HG03520 (cell line): ENCODE measurements at regions not wholly inside any gene's neighbourhood (a gene's known extent, or its start where the extent isn't known, plus 50 kb on each side); places are given as distances from the start of the nearest gene placed in this dataset.
A peak's percentile ranks its signal among the peaks of the same experiment; 100 is the strongest.
"Not testable (repeated sequence)": the region's sequence is repeated elsewhere in the genome, so short reads cannot be mapped to it uniquely, and the experiment has no call there.

Experiments
- ATAC-seq: cut with Tn5 transposase; IDR thresholded peaks from one replicate; pipeline ENCODE4 v1.9.1; 2021; ENCODE audit warnings: mild to moderate bottlenecking, moderate library complexity; ENCODE audit not compliant: unreplicated experiment

DNA sequence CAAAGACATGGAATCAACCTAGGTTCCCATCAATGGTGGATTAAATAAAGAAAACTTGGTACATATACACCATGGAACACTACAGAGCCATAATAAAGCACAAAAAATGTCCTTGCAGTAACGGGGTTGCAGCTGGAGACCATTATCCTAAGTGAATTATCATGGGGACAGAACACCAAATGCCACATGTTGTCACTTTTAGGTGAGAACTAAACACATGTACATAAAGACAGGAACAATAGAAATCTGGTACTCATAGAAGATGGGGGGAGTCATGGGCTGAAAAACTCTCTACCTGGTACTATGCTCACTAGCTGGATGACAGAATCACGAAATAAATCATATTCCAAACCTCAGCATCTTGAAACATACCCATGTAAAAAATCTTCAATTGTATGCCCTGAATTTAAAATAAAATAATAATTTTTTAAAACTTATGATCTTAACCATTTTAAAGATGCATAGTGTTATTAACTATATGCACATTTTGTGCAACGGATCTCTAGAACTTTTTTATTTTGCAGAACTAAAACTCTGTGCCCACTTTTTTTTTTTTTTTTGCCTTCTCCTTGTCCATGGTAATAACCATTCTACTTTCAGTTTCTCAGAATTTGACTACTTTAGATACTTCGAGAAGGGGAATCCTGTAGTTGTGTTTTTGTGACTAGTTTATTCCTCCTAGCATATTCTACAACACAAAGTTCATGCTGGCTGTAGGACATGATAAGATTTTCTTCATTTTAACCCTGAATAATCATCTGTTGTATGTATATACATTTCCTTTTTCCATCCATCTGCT lies 1081.6 kb upstream of the ACO1 start:
- ATAC-seq, result peak; percentile 63

DNA sequence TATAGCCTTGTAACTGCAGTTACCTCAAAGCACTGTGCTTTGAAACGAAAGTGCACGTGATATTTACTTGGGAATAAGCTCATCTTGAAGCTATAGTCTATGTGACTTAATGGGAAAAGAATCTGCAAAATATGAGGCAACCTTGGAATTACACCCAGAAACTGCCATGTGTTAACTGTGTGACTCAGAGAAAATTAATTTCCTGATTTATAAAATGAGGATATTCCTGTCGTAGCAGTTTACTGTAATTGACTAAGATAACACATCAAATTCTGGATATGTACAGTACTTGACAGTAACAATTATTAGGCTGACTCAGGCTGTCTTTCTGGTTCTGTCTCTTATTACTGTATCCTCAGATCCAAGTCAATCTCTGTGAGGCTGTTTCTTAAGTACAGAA lies 1079.9 kb upstream of the ACO1 start:
- ATAC-seq, result no peak

DNA sequence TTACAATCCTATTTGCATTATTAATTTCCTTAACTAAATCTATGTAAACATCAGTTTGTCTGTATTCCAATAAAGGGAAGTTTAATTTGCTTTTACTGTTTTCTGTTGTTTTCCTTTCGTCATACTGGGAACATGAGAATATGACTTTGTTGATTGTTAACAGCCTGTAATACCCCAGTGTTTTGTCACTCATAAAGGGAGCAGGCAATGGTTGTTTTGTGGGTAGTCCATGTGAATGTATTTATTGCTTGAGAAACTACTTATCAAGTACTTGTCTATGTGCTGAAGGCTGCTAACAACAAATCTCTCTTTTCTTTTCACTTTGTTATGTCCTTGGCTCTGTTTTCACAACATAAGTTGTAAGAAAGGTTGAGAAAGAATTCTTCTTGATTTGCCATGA lies 1070.2 kb upstream of the ACO1 start:
- ATAC-seq, result no peak

- ATAC-seq, result no peak
These were observed 1063.9 kb upstream of the ACO1 start for GRCh38 chr9:31320494-31320893.

DNA sequence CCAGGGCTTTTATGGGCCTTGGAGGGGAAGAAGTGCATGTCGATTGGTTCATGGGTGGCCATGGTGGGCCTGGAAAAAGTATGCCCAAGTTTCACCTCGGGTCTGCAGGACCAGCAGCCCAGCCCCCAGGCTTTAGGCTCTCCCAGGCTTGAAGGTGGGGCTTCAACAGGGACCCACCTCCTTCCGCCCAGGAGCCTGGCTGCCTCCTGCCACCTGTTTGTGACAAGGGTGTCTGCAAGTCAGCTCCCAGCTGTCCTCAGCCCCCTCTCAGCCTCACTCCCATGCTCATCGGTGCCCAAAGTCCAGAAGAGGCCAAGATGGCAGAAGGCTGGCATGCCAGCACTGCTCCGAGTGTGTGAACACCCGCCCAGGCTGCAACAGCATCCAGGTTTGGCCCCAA lies 1063.2 kb upstream of the ACO1 start:
- no peak for ATAC-seq

GRCh38 chr9:31321686-31322085 lies 1062.8 kb upstream of the ACO1 start:
- ATAC-seq, result no peak

DNA sequence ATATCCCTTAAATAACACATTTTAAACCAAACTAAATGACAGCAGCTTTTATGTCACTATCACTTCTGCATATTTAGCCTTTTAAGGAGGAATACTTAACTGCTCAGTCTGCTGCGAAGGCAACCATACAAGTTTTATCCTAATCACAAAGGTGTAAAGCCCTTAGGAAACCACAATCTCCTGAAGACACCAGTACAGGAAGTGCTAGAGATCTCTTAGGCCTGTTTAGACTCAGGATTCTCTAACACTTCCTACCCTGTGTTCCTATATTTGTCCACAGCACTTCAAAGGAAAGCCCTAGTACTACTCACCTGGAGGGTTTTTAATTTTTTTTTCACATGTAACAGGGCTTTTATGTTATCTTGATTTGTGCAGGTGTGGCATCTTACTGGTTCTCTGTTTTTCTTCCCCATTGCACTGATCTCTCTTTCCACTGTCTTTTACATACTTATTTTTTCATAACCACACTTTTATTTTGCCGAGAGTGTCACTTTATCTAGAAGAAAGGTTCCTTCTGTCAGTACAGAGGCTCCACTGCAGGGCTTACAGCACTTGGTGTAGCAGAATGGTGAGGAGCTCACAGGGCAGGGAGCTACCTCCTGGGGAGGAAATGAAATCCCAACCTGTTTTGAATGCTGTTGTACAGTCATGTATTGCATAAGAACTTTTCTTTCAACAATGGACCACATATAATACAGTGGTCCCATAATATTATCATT lies 1060.6 kb upstream of the ACO1 start:
- ATAC-seq, result no peak

- ATAC-seq, result no peak
These were observed 1058.7 kb upstream of the ACO1 start for GRCh38 chr9:31325778-31326177.

GRCh38 chr9:31326883-31327282 lies 1057.6 kb upstream of the ACO1 start:
- ATAC-seq, result not testable (repeated sequence)

DNA sequence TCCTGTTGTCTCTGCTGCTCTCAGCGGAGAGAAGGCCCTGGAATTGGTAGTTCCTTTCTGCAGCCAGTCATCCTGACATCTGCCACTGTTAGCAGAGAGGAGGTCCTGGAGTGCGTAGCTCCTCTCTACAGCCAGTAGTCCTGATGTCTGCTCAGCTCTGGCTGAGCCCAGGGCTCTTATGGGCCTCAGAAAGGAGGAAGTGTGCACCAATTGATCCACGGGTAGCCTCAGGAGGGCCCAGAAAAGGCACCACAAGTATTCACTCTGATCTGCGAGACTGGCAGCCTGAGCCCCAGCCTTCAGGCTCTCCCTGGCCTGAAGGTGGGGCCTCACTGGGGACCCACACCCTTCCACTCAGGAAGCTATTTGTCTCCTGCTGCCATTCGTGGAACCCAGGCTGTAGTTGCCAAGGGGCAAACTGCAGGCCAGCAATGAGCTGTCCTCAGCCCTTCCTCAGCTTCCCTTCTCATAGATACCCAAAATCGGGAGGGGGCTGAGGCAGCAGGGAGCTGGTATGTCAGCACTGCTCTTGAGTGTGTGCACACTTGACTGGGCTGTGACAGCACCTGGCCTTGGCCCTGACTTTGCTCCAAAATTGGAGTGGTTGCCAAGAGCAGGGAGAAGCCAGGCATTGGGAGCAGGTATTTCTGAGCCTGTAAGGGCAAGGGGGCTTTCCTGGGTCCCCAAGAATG lies 1049.5 kb upstream of the ACO1 start:
- ATAC-seq, result no peak

DNA sequence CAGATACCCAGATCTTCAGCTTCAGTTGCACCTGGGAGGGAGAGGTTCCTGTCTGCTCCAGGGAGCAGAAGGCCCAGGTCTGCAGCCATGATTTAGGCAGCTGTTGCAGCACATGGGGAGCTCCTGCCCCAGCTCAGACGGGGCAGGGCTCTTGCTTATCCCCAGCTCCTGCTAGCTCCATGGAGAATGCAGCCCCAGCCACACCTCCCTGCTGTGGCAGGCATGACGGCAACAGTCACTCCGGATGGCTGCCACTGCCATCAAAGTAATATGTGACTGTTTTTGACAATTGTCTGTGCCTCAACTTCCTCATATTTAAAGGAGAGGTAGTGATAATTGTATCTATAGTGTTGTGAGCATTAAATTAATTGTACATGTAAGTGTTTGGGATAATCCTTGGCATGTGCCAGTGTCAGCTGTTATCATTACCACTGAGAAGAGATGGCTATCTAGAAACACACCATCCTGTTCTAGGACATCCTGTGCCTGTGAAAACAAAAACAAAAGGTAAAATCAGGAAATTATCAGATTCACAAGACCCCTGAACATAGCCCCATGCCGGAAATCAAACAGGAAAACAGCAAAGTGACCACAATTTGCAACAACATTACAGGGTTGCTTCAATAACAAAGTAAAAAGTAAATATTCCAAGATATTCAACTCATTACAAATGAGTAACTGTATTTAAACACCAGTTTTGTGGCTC lies 1048.8 kb upstream of the ACO1 start:
- no peak for ATAC-seq

GRCh38 chr9:31336386-31336785 lies 1048.1 kb upstream of the ACO1 start:
- no peak for ATAC-seq

GRCh38 chr9:31336841-31337240 lies 1047.6 kb upstream of the ACO1 start:
- no peak for ATAC-seq

- peak; percentile 99 for ATAC-seq
These were observed 1037.3 kb upstream of the ACO1 start for GRCh38 chr9:31347082-31347617.

DNA sequence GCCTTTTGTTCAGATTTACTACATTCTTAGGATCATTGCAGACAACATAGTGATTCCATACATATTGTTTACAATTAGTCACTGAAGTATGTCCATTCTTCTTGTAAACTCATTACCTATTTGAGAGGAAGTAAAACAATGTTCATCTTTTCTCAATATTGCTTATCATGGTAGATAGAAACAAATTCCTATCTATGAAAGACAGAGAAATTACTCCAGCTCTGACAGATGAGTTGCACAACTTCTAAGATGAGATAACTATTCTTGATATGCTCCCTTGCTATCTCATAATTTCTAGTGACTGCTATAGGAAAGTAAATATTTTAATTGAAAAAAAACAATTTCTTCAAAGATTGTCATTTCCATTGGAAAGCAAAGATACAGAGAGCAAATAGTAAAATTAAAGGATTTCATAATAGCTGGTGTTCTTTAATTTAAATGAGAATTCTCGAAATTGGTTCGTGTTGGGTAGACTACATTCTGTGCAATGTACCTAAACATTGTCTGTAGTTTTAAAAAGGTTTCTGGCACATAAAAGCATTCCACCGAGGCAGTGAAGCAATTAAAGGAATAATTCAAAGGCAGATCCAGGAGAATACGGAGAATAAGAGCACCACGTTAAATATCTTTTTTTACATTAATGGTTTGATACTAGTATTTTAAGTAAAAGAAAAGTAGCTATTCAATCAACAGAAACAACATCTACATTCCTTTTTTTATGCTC lies 1029.1 kb upstream of the ACO1 start:
- ATAC-seq, result no peak

DNA sequence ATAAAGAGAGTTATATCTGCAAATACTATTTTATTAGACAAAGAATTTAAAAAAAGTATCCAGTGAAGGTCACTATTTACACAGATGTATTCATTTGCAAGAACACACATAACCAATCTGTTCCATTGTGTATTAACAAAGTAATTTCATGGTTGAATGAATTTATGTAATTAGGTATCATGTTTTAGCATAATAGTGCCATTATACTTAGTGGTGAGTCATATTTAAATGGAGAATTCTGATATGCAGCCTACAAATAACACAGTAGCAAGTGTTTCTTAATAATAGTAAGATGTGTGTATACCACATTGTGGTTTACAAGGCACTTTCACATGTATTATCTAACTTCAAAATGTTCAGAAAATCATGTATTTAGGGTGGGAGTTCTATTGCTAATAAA lies 1028.5 kb upstream of the ACO1 start:
- no peak for ATAC-seq

DNA sequence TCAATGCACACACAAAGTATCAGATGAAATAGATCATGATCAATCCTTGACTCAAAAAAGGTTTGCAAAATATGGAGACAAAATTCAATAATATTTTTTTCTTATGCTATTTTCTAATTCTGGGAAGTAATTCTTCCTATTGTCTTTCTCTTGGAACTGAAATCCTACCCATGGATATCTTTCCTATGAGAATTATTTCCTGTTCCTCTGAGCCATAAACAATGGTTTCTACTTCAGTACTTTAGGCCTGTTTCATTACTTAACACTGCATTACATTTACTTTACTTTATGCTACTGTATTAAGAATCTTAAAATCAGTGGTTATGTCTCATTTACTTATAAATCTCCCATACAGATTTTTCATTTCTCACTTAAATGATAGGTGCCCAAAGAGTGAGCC lies 1025.4 kb upstream of the ACO1 start:
- no peak for ATAC-seq

DNA sequence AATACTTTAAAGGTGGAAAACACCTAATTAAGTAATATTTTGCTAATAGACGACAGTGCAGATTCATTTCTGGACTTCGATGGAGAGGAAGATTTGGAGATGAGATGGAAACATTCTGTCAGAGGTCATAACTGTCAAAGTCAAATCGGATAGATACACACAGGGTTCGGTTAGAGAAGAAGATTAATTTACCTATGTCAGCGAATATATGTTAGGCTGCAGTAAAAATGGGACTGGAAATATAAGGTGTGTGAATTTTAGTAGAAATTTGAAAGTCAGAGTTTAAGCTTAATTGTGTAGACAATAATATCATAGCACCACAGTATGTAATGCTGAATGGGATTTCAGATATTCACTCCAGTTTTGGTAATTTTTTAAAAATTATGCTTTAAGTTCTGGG lies 1020.3 kb upstream of the ACO1 start:
- no peak for ATAC-seq

DNA sequence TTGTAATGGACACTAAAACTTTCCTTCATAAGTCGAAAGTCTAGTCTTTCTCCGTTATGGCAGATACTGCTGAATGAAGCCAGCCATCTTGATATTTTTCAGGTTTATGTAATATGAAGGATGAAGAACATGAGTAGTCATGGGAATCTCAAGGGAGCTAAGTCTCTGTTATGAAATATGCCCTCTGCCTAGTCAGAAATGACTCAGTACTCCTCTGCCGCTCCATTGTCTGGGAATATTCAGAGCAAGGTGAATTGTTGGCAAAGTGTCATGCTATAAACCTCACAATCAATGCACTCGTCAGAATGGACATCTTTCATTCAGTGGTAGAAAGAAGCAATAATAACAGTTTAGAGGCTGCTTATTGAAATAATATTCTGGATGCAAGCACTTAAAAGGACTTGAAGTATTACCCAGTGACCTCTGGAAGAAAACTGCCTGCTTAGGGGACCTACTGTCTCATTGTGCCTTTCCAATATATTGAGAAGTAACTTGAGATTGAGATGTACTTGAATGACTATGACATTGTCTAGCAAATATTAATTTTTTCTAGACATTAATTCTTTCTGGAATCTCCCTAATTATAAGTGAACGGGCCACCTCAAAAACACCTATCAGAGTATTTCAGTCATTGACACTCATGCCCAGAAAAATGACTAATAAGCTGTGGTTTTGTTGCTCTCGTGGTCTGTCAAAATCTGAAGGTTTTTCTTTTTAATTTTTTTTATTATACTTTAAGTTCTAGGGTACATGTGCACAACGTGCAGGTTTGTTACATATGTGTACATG lies 1011.5 kb upstream of the ACO1 start:
- ATAC-seq, result no peak

GRCh38 chr9:31377358-31377757 lies 1007.1 kb upstream of the ACO1 start:
- no peak for ATAC-seq
